Heart right ventricle (tissue), 16 donors: ENCODE measurements at regions not wholly inside any gene's neighbourhood (a gene's known extent, or its start where the extent isn't known, plus 50 kb on each side); places are given as distances from the start of the nearest gene placed in this dataset.

Source experiments
- ATAC-seq, 8 donors: fragments of 200-7000 bp; cut with Tn5 transposase; one replicate each; pipeline ENCODE4 v1.9.1; 2020; ENCODE audit warnings: mild to moderate bottlenecking in 8 of 8, moderate library complexity in 8 of 8, moderate number of reproducible peaks in 1 of 8
- DNase-seq, 2 donors: peaks; one replicate each; pipeline ENCODE4 v3.0.0-alpha.2; 2020
- H3K27ac ChIP-seq, 10 donors: fragments of 200-600 bp; sonication (generic) in 2 of 10; one replicate each; pipeline versions ENCODE4 v1.5.0 to v1.8.0; 2020 to 2022; ENCODE audit warnings: mild to moderate bottlenecking in 3 of 10
- H3K27me3 ChIP-seq, 7 donors: fragments of 200-600 bp; one replicate each; pipeline ENCODE4 v1.8.0; 2021 to 2022; ENCODE audit warnings: mild to moderate bottlenecking in 2 of 7
- H3K36me3 ChIP-seq, 9 donors: fragments of 200-600 bp; sonication (generic) in 1 of 9; one replicate each; pipeline versions ENCODE4 v1.5.0 to v1.8.0; 2020 to 2022; ENCODE audit warnings: mild to moderate bottlenecking in 2 of 9
- H3K4me1 ChIP-seq, 9 donors: fragments of 200-600 bp; sonication (generic) in 1 of 9; one replicate each; pipeline versions ENCODE4 v1.5.0 to v1.8.0; 2020 to 2022; ENCODE audit warnings: mild to moderate bottlenecking in 4 of 9
- H3K4me3 ChIP-seq, 10 donors: fragments of 200-600 bp; sonication (generic) in 2 of 10; one replicate each; pipeline versions ENCODE4 v1.5.0 to v1.8.0; 2020 to 2022; ENCODE audit warnings: mild to moderate bottlenecking in 7 of 10, moderate library complexity in 2 of 10
- H3K9me3 ChIP-seq, 11 donors: fragments of 200-600 bp in 10 of 11; sonication (generic) in 2 of 11; one replicate each; pipeline versions ENCODE4 v1.5.0 to v1.8.0; 2013 to 2022; ENCODE audit warnings: mild to moderate bottlenecking in 2 of 11, control low read depth in 1 of 11, moderate library complexity in 1 of 11
- CTCF ChIP-seq, 9 donors: fragments of 200-600 bp; sonication (generic) in 2 of 9; IDR thresholded peaks; one replicate each; pipeline versions ENCODE4 v1.5.0 to v1.8.0; 2021 to 2022; ENCODE audit warnings: antibody characterized with exemption in 9 of 9, mild to moderate bottlenecking in 5 of 9, moderate library complexity in 1 of 9
- WGBS, 2 donors: extraction: QIAGEN DNeasy Blood & Tissue Kit; methylation state at CpG; one replicate each; pipeline ENCODE4 v1.1.7; 2013; ENCODE audit warnings: inconsistent platforms in 1 of 2; 5-methylcytosine and 5-hydroxymethylcytosine counted together
- intact Hi-C, 10 donors: fragments of 100-400 bp; cut with DNase I; formaldehyde crosslinking; loops; one replicate each; pipeline versions ENCODE4 v1.11.1 to v1.14.2; 2022
- donor health status: Arrhythmogenic right ventricular cardiomyopathy.
- donor health status: ischemic (EF 13 %, LVEDD 7.1; RV severe dilation, severe dysfunction).
- donor health status: healthy with polysubstance abuse.
- donor health status: DM: no; HTN: yes; CAD: no.
- donor health status: DM: no; HTN: no; CAD: no.
- donor health status: ischemic (EF 25% LVEDD 6.9; RV normal size, moderate dysfunction).
- donor health status: ischemic (EF 25% LVEDD 5.7; RV mildly dilated, moderate dysfunction).
- donor health status: healthy.
- donor health status: DM: yes; HTN: yes; CAD: no.
- donor health status: Ischemic cardiomyopathy.
- donor health status: ischemic (EF 35%, LVEDD 5.7; RV mildly dilated, moderate dysfunction).
- donor health status: nonischemic (EF 11% LVEDD 7.7; RV severe dilation, severe dysfunction).
- donor health status: DM: yes; HTN: yes; CAD: no.
- donor health status: PGD.
- donor health status: ischemic (EF 29% LVEDD 5.4; RV normal size, mild dysfunction).
- donor health status: nonischemic (EF 23%, LVEDD 6.1; RV moderate dilation, normal function).

- Histone ChIP-seq H3K36me3 (no peaks in the 10 kb centered on the region), H3K27me3 (peaks cover 0 to 32% (median 7%) of the 10 kb centered on the region in 7 donors), H3K27ac (no peak overlapping the region), H3K4me1 (no peaks in the 10 kb centered on the region), H3K9me3 (no peaks in the 10 kb centered on the region), H3K4me3 (no peak overlapping the region)
- intact Hi-C loops: no loop called here
- WGBS, 2 donors: 94 to 96% methylated on average over 7 of the region's 7 CpGs
- ATAC-seq: no peak
- DNase-seq: no peak
- no peak for TF ChIP-seq CTCF (IDR thresholded peaks at IDR 0.05)
Measured at GRCh38 chr2:15779381-15780041, 160.8 kb upstream of the MYCN start.

GRCh38 chr2:15780234-15780633, 160.1 kb upstream of the MYCN start:
- DNase-seq: no peak
- Histone ChIP-seq H3K27ac (no peak overlapping the region), H3K27me3 (peaks cover 0 to 39% (median 12%) of the 10 kb centered on the region in 7 donors), H3K4me1 (no peaks in the 10 kb centered on the region), H3K9me3 (no peaks in the 10 kb centered on the region), H3K36me3 (no peaks in the 10 kb centered on the region), H3K4me3 (no peak overlapping the region)
- intact Hi-C loops: no loop called here
- WGBS, 2 donors: 71 to 74% methylated on average over 7 of the region's 7 CpGs
- no peak for TF ChIP-seq CTCF (IDR thresholded peaks at IDR 0.05)
- no peak for ATAC-seq

- 68 to 73% methylated on average over 9 of the region's 9 CpGs for WGBS, 2 donors
- ATAC-seq: no peak
- Histone ChIP-seq H3K4me3 (no peak overlapping the region), H3K9me3 (no peaks in the 10 kb centered on the region), H3K27me3 (peaks cover 0 to 45% (median 12%) of the 10 kb centered on the region in 7 donors), H3K36me3 (no peaks in the 10 kb centered on the region), H3K27ac (no peak overlapping the region), H3K4me1 (no peaks in the 10 kb centered on the region)
- DNase-seq: no peak
- intact Hi-C loops: no loop called here
- no peak for TF ChIP-seq CTCF (IDR thresholded peaks at IDR 0.05)
Measured at GRCh38 chr2:15780912-15781574, 159.3 kb upstream of the MYCN start.

GRCh38 chr2:15782009-15782751, 158.2 kb upstream of the MYCN start:
- no peak for ATAC-seq
- intact Hi-C loops: no loop called here
- H3K27me3 ChIP-seq: peaks cover 0 to 47% (median 12%) of the 10 kb centered on the region in 7 donors
- H3K27ac ChIP-seq: no peak overlapping the region
- no peaks in the 10 kb centered on the region for H3K4me1 ChIP-seq
- TF ChIP-seq CTCF (IDR thresholded peaks at IDR 0.05): no peak
- H3K4me3 ChIP-seq: no peak overlapping the region
- H3K36me3 ChIP-seq: no peaks in the 10 kb centered on the region
- no peaks in the 10 kb centered on the region for H3K9me3 ChIP-seq
- no peak for DNase-seq
- WGBS, 2 donors: 54 to 58% methylated on average over 16 of the region's 16 CpGs
